WERI-Rb-1 (cell line): ENCODE measurements at regions not wholly inside any gene's neighbourhood (a gene's known extent, or its start where the extent isn't known, plus 50 kb on each side); places are given as distances from the start of the nearest gene placed in this dataset.

Experiments
- DNase-seq: peaks from one replicate; pipeline ENCODE4 v3.0.0-alpha.2; 2020
- H3K27ac ChIP-seq: fragments of 250-450 bp; sonication (Bioruptor Pico); 2 replicates; pipeline ENCODE4 v1.5.1; 2020; ENCODE audit warnings: mild to moderate bottlenecking, moderate library complexity
- H3K27me3 ChIP-seq: fragments of 250-450 bp; sonication (Bioruptor Pico); 2 replicates; pipeline ENCODE4 v1.5.1; 2021; ENCODE audit warnings: mild to moderate bottlenecking, low read depth, moderate library complexity; ENCODE audit not compliant: insufficient read depth, severe bottlenecking
- H3K36me3 ChIP-seq: fragments of 250-450 bp; sonication (Bioruptor Pico); 2 replicates; pipeline ENCODE4 v1.5.1; 2020; ENCODE audit warnings: mild to moderate bottlenecking, moderate library complexity
- H3K4me3 ChIP-seq: 2 replicates; pipeline ENCODE4 v1.5.1; 2011; ENCODE audit warnings: low read depth, mild to moderate bottlenecking, control low read depth, low read length
- H3K9me3 ChIP-seq: fragments of 250-450 bp; sonication (Bioruptor Pico); 2 replicates; pipeline ENCODE4 v1.5.1; 2021; ENCODE audit warnings: mild to moderate bottlenecking, moderate library complexity; ENCODE audit not compliant: severe bottlenecking
- CTCF ChIP-seq: IDR thresholded peaks from 2 replicates; pipeline ENCODE4 v1.5.1; 2011; ENCODE audit warnings: low read depth, mild to moderate bottlenecking, control low read depth, inconsistent platforms, low read length

DNA sequence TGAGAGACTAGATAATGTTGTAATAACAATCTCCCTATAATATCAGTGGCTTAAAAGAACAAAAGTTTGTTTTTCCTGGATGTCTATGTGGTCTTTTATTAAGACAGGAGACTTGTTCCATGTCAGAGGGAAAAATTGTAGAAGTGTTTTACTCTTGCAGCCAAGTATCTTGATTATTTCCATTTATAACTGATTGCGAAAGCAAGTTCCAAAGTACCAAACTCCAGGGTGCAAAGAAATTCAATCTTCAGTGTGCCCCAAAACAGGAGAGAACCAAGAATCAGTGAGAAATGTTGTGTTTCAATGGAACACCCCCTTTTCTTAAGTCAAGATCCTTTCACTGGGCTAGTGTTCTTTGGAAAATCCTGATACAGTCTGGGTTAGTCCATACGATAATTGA, 624.4 kb upstream of the BCHE start:
- H3K9me3 ChIP-seq = no peaks in the 10 kb centered on the region
- no peak for TF ChIP-seq CTCF
- no peak overlapping the region for H3K27ac ChIP-seq
- DNase-seq = no peak
- no peaks in the 10 kb centered on the region for H3K27me3 ChIP-seq
- H3K4me3 ChIP-seq = no peak overlapping the region
- H3K36me3 ChIP-seq = no peaks in the 10 kb centered on the region

- no peak for TF ChIP-seq CTCF
- H3K4me3 ChIP-seq = no peak overlapping the region
These were observed 620.2 kb upstream of the BCHE start for GRCh38 chr3:166457382-166457781.

GRCh38 chr3:166456286-166456685, 619.1 kb upstream of the BCHE start:
- Histone ChIP-seq H3K36me3 (no peaks in the 10 kb centered on the region), H3K9me3 (no peaks in the 10 kb centered on the region), H3K4me3 (no peak overlapping the region), H3K27me3 (no peaks in the 10 kb centered on the region), H3K27ac (no peak overlapping the region)
- no peak for DNase-seq
- no peak for TF ChIP-seq CTCF

More at GRCh38 chr3:166457382-166457781, 620.2 kb upstream of the BCHE start:
- Histone ChIP-seq H3K27ac (no peak overlapping the region), H3K27me3 (no peaks in the 10 kb centered on the region), H3K9me3 (no peaks in the 10 kb centered on the region), H3K36me3 (no peaks in the 10 kb centered on the region)
- DNase-seq = no peak

GRCh38 chr3:166455744-166456143, 618.5 kb upstream of the BCHE start:
- Histone ChIP-seq H3K4me3 (no peak overlapping the region), H3K36me3 (no peaks in the 10 kb centered on the region), H3K27ac (no peak overlapping the region), H3K27me3 (no peaks in the 10 kb centered on the region), H3K9me3 (no peaks in the 10 kb centered on the region)
- no peak for DNase-seq
- no peak for TF ChIP-seq CTCF

- DNase-seq = no peak
- H3K27me3 ChIP-seq = no peaks in the 10 kb centered on the region
- TF ChIP-seq CTCF = no peak
These were observed 616.3 kb upstream of the BCHE start for GRCh38 chr3:166453478-166453877.

GRCh38 chr3:166451997-166452396, 614.8 kb upstream of the BCHE start:
- H3K27me3 ChIP-seq = no peaks in the 10 kb centered on the region
- TF ChIP-seq CTCF = no peak
- no peak overlapping the region for H3K4me3 ChIP-seq
- H3K27ac ChIP-seq = no peak overlapping the region
- DNase-seq = no peak
- H3K9me3 ChIP-seq = no peaks in the 10 kb centered on the region
- H3K36me3 ChIP-seq = no peaks in the 10 kb centered on the region

More at GRCh38 chr3:166453478-166453877, 616.3 kb upstream of the BCHE start:
- Histone ChIP-seq H3K4me3 (no peak overlapping the region), H3K36me3 (no peaks in the 10 kb centered on the region), H3K9me3 (no peaks in the 10 kb centered on the region), H3K27ac (no peak overlapping the region)
